LNCAP (cell line): ENCODE measurements at regions not wholly inside any gene's neighbourhood (a gene's known extent, or its start where the extent isn't known, plus 50 kb on each side); places are given as distances from the start of the nearest gene placed in this dataset.

ENCODE experiments used
- TF ChIP-seq, protein P1 (sequence below): fragments of 450-650 bp; IDR thresholded peaks from 2 replicates; pipeline ENCODE4 v1.5.1; 2017; ENCODE audit warnings: mild to moderate bottlenecking

DNA sequence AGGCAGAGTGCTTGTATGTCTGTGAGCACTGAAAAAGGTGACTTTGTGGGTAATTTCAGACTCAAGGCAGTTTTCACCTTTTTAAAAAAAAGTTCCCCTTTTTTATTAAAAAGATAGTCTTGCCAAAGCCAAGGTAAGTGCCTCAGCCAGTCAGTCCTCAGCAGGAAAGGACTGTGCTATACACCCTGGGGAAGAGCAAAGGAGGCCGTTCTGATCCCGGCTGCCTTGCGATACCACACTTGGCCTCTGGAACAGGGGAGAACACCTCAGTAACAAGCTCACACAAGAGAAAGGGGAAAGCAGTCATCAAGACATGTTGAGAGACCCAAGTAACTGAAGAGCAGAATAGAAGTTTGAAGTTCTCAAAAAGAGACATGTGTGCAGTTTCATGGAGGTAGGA, 541.7 kb downstream of the BCOR start:
- TF ChIP-seq, protein P1, sequence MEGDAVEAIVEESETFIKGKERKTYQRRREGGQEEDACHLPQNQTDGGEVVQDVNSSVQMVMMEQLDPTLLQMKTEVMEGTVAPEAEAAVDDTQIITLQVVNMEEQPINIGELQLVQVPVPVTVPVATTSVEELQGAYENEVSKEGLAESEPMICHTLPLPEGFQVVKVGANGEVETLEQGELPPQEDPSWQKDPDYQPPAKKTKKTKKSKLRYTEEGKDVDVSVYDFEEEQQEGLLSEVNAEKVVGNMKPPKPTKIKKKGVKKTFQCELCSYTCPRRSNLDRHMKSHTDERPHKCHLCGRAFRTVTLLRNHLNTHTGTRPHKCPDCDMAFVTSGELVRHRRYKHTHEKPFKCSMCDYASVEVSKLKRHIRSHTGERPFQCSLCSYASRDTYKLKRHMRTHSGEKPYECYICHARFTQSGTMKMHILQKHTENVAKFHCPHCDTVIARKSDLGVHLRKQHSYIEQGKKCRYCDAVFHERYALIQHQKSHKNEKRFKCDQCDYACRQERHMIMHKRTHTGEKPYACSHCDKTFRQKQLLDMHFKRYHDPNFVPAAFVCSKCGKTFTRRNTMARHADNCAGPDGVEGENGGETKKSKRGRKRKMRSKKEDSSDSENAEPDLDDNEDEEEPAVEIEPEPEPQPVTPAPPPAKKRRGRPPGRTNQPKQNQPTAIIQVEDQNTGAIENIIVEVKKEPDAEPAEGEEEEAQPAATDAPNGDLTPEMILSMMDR: no peak

DNA sequence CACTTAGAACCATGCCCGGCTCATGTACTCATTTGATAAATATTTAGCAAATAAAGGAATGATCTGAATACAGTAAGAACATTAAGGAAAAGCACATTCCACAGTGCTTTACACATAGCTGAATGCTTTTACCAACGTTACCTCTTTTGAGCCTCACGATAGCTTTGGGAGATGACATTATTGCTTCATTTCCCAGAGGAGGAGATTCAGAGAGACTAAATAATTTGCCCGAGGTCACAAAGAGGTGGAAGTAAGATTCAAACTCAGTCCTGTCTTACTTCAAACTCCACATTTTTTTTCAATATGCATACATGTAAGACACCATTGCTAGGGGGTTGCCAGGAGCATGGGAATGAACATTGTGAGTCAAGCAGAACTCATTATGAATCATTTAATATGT, 538.5 kb downstream of the BCOR start:
- TF ChIP-seq, protein P1: no peak

- TF ChIP-seq, protein P1: no peak
Observed at GRCh38 chrX:39560271-39560670, 537.5 kb downstream of the BCOR start.

DNA sequence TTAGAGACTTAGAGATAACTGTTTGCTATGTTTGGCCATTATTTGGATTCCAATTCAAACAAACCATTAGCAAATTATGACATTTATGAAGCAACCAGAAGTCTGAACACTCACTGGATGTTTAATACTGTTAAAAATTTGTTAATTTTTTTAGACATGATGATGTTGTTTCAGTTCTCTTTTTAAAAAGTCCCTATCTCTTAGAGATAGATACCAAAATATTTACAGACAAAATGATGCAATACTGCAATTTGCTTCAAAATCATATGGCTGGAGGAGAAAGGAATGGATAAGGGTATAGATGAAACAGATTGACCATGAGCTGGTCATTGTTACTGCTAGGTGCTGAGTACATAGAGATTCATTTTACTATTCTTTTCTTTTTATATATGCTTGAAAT, 534.6 kb downstream of the BCOR start:
- TF ChIP-seq, protein P1: no peak

- TF ChIP-seq, protein P1: no peak
Observed at GRCh38 chrX:39564751-39565150, 533.0 kb downstream of the BCOR start.

DNA sequence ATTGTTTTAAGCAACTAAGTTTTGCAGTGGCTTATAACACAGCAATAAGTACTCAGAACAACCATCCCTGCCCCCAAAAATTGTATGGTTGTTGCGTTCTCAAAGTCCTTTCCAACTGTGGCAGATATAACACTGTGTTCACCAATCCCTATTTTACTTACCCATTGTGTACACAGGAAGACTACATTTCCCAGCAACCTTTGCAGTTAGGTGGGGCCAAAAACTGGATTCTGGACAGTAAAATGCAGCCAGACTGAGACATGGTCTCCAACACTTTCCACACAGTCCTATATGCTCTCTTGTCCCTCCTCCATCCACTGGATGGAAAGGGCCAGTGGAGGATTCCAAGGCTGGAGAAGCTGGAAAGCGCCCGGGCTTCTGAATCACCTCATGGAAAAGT, 523.6 kb downstream of the BCOR start:
- TF ChIP-seq, protein P1: no peak

DNA sequence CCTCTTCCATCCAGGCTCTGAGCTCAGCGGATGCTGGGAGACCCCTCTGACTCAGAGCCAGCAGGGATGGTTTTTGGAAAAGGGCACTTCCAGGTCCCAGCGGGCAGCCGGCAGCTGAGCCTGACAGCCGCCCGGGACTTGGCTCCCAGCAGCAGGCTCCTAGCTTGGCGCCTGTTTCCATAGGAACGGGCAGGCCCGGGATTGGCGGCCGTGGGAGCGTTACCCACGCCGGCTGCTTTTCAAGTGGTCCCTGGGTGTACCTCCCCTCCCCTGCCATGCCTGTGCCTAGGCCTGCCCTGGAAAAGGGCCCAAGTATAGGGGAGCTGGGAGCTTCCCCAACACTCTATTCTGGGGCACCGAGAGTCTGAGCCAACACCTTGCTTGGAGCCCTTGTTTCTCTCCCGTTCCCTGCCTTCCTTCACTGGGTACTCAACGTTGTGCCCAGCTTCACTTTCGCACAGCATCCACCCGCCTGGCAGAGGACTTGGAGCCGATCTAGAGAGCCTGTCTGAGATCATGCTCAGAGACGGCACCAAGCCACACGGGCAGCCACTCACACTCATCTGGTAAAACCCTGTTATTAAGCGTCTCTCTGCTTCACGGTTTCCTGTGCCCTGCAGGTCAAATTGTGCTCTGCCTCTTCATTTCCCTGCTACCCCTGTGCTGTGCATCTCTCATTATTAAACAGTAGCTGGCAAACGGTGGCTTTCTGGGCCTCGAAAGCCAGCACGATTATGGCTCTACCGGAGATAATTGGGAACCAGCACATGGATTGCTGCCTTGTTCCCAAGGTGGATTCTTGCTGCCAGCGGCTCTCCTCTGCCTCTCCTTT, 521.5 kb downstream of the BCOR start:
- TF ChIP-seq, protein P1: no peak
